Stomach (tissue), 8 donors: ENCODE measurements at regions not wholly inside any gene's neighbourhood (a gene's known extent, or its start where the extent isn't known, plus 50 kb on each side); places are given as distances from the start of the nearest gene placed in this dataset.

ENCODE experiments used
- DNase-seq, 2 donors: peaks; one replicate each; pipeline versions ENCODE4 v3.0.0 to v3.0.0-alpha.2; 2013 to 2019
- H3K27ac ChIP-seq, 5 donors: fragments of 200-600 bp in 4 of 5; sonication (generic) in 4 of 5; one replicate each; pipeline ENCODE4 v1.5.1; 2013 to 2019; ENCODE audit warnings: mild to moderate bottlenecking in 1 of 5, moderate library complexity in 1 of 5
- H3K27me3 ChIP-seq, 3 donors: fragments of 200-600 bp; sonication (generic); one replicate each; pipeline ENCODE4 v1.5.1; 2017 to 2019; ENCODE audit warnings: mixed run types in 1 of 3
- H3K36me3 ChIP-seq, 4 donors: fragments of 200-600 bp; sonication (generic); 1 replicate in 3 of 4; 2 replicates in 1 of 4; pipeline ENCODE4 v1.5.1; 2016 to 2019
- H3K4me1 ChIP-seq, 4 donors: fragments of 200-600 bp; sonication (generic); one replicate each; pipeline ENCODE4 v1.5.1; 2016 to 2019
- H3K4me3 ChIP-seq, 4 donors: fragments of 200-600 bp; sonication (generic) in 3 of 4; one replicate each; pipeline ENCODE4 v1.5.1; 2016 to 2019; ENCODE audit warnings: mild to moderate bottlenecking in 1 of 4
- H3K9me3 ChIP-seq, 4 donors: fragments of 200-600 bp; sonication (generic); one replicate each; pipeline ENCODE4 v1.5.1; 2016 to 2019
- CTCF ChIP-seq, 7 experiments: fragments of 450-650 bp in 4 of 7; fragments of 200-600 bp in 3 of 7; sonication (generic) in 3 of 7; IDR thresholded peaks; one replicate each; pipeline ENCODE4 v1.5.1; 2016 to 2019; ENCODE audit warnings: antibody characterized with exemption in 7 of 7, control low read depth in 2 of 7, mild to moderate bottlenecking in 1 of 7
- EP300 ChIP-seq: sonication (generic); formaldehyde crosslinking; IDR thresholded peaks from one replicate; pipeline ENCODE4 v1.6.1; 2017; ENCODE audit warnings: antibody characterized with exemption
- POLR2A ChIP-seq, 4 donors: fragments of 450-650 bp; IDR thresholded peaks; one replicate each; pipeline ENCODE4 v1.6.1; 2016; ENCODE audit warnings: antibody characterized with exemption in 4 of 4, control low read depth in 2 of 4, mild to moderate bottlenecking in 1 of 4, moderate library complexity in 1 of 4
- POLR2AphosphoS5 ChIP-seq, 3 donors: sonication (generic); formaldehyde crosslinking; IDR thresholded peaks; one replicate each; pipeline ENCODE4 v1.6.1; 2016; ENCODE audit warnings: antibody characterized with exemption in 3 of 3
- WGBS, 5 donors: extraction: QIAGEN DNeasy Blood & Tissue Kit in 3 of 5; methylation state at CpG; one replicate each; pipeline versions ENCODE4 v1.1.5 to v1.1.7; 2013 to 2018; 5-methylcytosine and 5-hydroxymethylcytosine counted together
- intact Hi-C: fragments of 100-400 bp; cut with DNase I; formaldehyde crosslinking; loops from one replicate; pipeline ENCODE4 v1.15.1; 2023; ENCODE audit warnings: low total_unique reads
- donor health status: healthy with polysubstance abuse.
- donor health status: Bipolar disorder and iron deficiency.
- donor health status: healthy.

GRCh38 chr15:95837341-95838004 lies 493.0 kb upstream of the NR2F2 start:
- no peak overlapping the region for H3K4me3 ChIP-seq
- peaks cover 0 to 12% (median 8%) of the 10 kb centered on the region in 4 donors for H3K4me1 ChIP-seq
- H3K9me3 ChIP-seq = no peaks in the 10 kb centered on the region
- intact Hi-C loops = no loop called here
- no peaks in the 10 kb centered on the region for H3K27me3 ChIP-seq
- H3K27ac ChIP-seq = no peak overlapping the region
- TF ChIP-seq POLR2A (IDR thresholded peaks at IDR 0.05) (no peak), POLR2AphosphoS5 (IDR thresholded peaks at IDR 0.05) (no peak), CTCF (IDR thresholded peaks at IDR 0.05) (no peak)
- no peaks in the 10 kb centered on the region for H3K36me3 ChIP-seq
- DNase-seq = no peak
- WGBS, 5 donors = 95 to 99% (median 97%) methylated on average over 4 of the region's 4 CpGs

GRCh38 chr15:95839367-95839782 lies 491.1 kb upstream of the NR2F2 start:
- no peaks in the 10 kb centered on the region for H3K27me3 ChIP-seq
- intact Hi-C loops = no loop called here
- peak overlapping the region in 3 of 5 donors; percentile 14 to 62 (median 59) for H3K27ac ChIP-seq
- DNase-seq = peak in 1 of 2 donors; percentile 21
- TF ChIP-seq CTCF (IDR thresholded peaks at IDR 0.05) = no peak
- no peak for TF ChIP-seq EP300
- TF ChIP-seq POLR2A (IDR thresholded peaks at IDR 0.05) = no peak
- no peak for TF ChIP-seq POLR2AphosphoS5 (IDR thresholded peaks at IDR 0.05)
- no peak overlapping the region for H3K4me3 ChIP-seq
- H3K4me1 ChIP-seq = peaks cover 0 to 12% (median 8%) of the 10 kb centered on the region in 4 donors
- H3K9me3 ChIP-seq = no peaks in the 10 kb centered on the region
- WGBS, 5 donors = 8 to 30% (median 17%) methylated on average over 2 of the region's 2 CpGs
- H3K36me3 ChIP-seq = no peaks in the 10 kb centered on the region

- 49 to 73% (median 59%) methylated on average over 4 of the region's 4 CpGs for WGBS, 5 donors
- TF ChIP-seq POLR2AphosphoS5 (IDR thresholded peaks at IDR 0.05) = peak; percentile 32 to 59 (median 40)
- no peak for TF ChIP-seq EP300
These were observed 490.5 kb upstream of the NR2F2 start for GRCh38 chr15:95840004-95840403.

GRCh38 chr15:95840855-95841254 lies 489.6 kb upstream of the NR2F2 start:
- H3K36me3 ChIP-seq = no peaks in the 10 kb centered on the region
- no peaks in the 10 kb centered on the region for H3K9me3 ChIP-seq
- no peaks in the 10 kb centered on the region for H3K27me3 ChIP-seq
- H3K4me1 ChIP-seq = peaks cover 0 to 12% (median 8%) of the 10 kb centered on the region in 4 donors
- DNase-seq = no peak
- 96 to 98% (median 97%) methylated on average over 6 of the region's 6 CpGs for WGBS, 5 donors
- intact Hi-C loops = no loop called here
- no peak for TF ChIP-seq POLR2A (IDR thresholded peaks at IDR 0.05)
- no peak for TF ChIP-seq CTCF (IDR thresholded peaks at IDR 0.05)
- no peak for TF ChIP-seq EP300
- no peak for TF ChIP-seq POLR2AphosphoS5 (IDR thresholded peaks at IDR 0.05)
- H3K27ac ChIP-seq = peak overlapping the region in 4 of 5 donors; percentile 24 to 62 (median 51)
- no peak overlapping the region for H3K4me3 ChIP-seq

More at GRCh38 chr15:95840004-95840403, 490.5 kb upstream of the NR2F2 start:
- DNase-seq = peak in 1 of 2 donors; percentile 75
- Histone ChIP-seq H3K27me3 (no peaks in the 10 kb centered on the region), H3K27ac (peak overlapping the region in 4 of 5 donors; percentile 24 to 62 (median 51)), H3K9me3 (no peaks in the 10 kb centered on the region), H3K4me3 (no peak overlapping the region), H3K36me3 (no peaks in the 10 kb centered on the region), H3K4me1 (peaks cover 0 to 12% (median 8%) of the 10 kb centered on the region in 4 donors)
- intact Hi-C loops = no loop called here

GRCh38 chr15:95842576-95842975 lies 487.9 kb upstream of the NR2F2 start:
- H3K27ac ChIP-seq = no peak overlapping the region
- 91 to 96% (median 96%) methylated on average over 6 of the region's 6 CpGs for WGBS, 5 donors
- no peak for TF ChIP-seq POLR2AphosphoS5 (IDR thresholded peaks at IDR 0.05)
- no peak for TF ChIP-seq CTCF (IDR thresholded peaks at IDR 0.05)
- TF ChIP-seq POLR2A (IDR thresholded peaks at IDR 0.05) = no peak
- TF ChIP-seq EP300 = no peak
- no peak for DNase-seq
- no peak overlapping the region for H3K4me3 ChIP-seq
- intact Hi-C loops = no loop called here
- H3K4me1 ChIP-seq = peaks cover 0 to 12% (median 8%) of the 10 kb centered on the region in 4 donors
- no peaks in the 10 kb centered on the region for H3K36me3 ChIP-seq
- H3K27me3 ChIP-seq = no peaks in the 10 kb centered on the region
- no peaks in the 10 kb centered on the region for H3K9me3 ChIP-seq
